ENCODE measurements at regions not wholly inside any gene's neighbourhood (a gene's known extent, or its start where the extent isn't known, plus 50 kb on each side); places are given as distances from the start of the nearest gene placed in this dataset.

DNA sequence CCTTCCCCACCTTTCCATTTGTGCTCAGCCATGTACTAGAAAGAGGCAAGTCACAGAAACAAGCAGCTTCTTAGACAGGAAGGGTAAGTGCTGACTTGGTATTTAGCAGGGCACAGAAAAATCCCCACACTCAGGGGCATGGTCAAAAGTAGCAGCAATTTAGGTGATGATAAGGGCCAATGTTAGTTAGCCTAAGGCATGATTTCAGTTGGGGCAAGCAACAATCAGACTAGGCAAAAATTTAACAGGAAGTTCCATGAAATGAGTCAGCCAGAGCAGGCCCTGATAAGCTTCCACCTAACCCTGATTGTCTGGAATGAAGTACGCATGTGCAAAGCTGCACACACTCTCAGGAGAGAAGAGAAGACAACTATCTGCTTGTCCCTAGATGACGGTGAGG, 423.4 kb upstream of the UBE2E2 start:
- ChIA-PET POLR2A (no interaction called here), CTCF (no interaction called here)

DNA sequence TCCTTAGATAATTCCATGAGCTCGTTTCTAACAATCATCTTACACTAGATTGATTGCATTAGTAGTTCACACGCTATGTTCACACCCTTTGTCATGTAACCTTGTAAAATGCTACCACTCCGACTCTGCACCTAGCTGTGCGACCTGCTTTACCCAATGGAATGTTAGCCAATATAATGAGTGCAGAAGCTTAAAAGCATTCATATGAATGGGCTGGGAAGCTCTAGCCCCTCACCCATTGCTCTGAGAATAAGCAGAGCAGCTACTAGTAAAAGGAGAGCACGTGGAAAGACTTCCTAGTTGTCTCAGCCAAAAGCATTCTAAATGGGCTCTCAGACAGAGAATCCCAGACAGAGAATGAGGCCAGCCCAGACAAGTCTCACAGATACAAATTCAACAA, 410.6 kb upstream of the UBE2E2 start:
- H3K4me3 ChIP-seq (ENCODE audit: low read depth, low read length), result no peak overlapping the region
- H3K36me3 ChIP-seq (ENCODE audit: control insufficient read depth in 2 of 2, insufficient read depth in 1 of 2, low read length in 2 of 2), result no peaks in the 10 kb centered on the region
- ChIA-PET POLR2A (no interaction called here), CTCF (interaction anchor here (0.6 to 0.7 kb wide), 2 partner anchors 100 to 283 kb away, joined by 3 read pairs; no protein-coding TSS in a partner anchor)
- no peaks in the 10 kb centered on the region for H3K9me3 ChIP-seq (ENCODE audit: control insufficient read depth, insufficient read depth, low read depth, low read length)
- no peaks in the 10 kb centered on the region for H3K4me1 ChIP-seq (ENCODE audit: control insufficient read depth, insufficient read depth, low read length)
- no peak overlapping the region for H3K27ac ChIP-seq (ENCODE audit: extremely low read depth, low read depth, low read length)
- TF ChIP-seq, protein P1, sequence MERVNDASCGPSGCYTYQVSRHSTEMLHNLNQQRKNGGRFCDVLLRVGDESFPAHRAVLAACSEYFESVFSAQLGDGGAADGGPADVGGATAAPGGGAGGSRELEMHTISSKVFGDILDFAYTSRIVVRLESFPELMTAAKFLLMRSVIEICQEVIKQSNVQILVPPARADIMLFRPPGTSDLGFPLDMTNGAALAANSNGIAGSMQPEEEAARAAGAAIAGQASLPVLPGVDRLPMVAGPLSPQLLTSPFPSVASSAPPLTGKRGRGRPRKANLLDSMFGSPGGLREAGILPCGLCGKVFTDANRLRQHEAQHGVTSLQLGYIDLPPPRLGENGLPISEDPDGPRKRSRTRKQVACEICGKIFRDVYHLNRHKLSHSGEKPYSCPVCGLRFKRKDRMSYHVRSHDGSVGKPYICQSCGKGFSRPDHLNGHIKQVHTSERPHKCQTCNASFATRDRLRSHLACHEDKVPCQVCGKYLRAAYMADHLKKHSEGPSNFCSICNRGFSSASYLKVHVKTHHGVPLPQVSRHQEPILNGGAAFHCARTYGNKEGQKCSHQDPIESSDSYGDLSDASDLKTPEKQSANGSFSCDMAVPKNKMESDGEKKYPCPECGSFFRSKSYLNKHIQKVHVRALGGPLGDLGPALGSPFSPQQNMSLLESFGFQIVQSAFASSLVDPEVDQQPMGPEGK (tag by site-specific recombination; IDR thresholded peaks at IDR 0.05), result no peak
- TF ChIP-seq ZFP37 (tag by site-specific recombination; IDR thresholded peaks at IDR 0.05) (no peak), ZNF561 (tag by site-specific recombination; IDR thresholded peaks at IDR 0.05; ENCODE audit: borderline replicate concordance) (no peak), ZNF514 (tag by site-specific recombination; IDR thresholded peaks at IDR 0.05) (no peak), ZNF473 (tag by site-specific recombination; IDR thresholded peaks at IDR 0.05) (no peak), ZNF596 (tag by site-specific recombination; IDR thresholded peaks at IDR 0.05) (no peak), HOXA7 (CRISPR knock-in tag; IDR thresholded peaks at IDR 0.05; ENCODE audit: borderline replicate concordance) (no peak), RBAK (tag by site-specific recombination; IDR thresholded peaks at IDR 0.05) (no peak), ZNF354C (tag by site-specific recombination; IDR thresholded peaks at IDR 0.05; ENCODE audit: borderline replicate concordance, low read depth) (no peak), ZBTB17 (tag by site-specific recombination; IDR thresholded peaks at IDR 0.05) (no peak), IKZF3 (tag by site-specific recombination; IDR thresholded peaks at IDR 0.05) (no peak), ZNF777 (tag by site-specific recombination; IDR thresholded peaks at IDR 0.05; ENCODE audit: borderline replicate concordance) (no peak)
- TF ChIP-seq, protein P2, sequence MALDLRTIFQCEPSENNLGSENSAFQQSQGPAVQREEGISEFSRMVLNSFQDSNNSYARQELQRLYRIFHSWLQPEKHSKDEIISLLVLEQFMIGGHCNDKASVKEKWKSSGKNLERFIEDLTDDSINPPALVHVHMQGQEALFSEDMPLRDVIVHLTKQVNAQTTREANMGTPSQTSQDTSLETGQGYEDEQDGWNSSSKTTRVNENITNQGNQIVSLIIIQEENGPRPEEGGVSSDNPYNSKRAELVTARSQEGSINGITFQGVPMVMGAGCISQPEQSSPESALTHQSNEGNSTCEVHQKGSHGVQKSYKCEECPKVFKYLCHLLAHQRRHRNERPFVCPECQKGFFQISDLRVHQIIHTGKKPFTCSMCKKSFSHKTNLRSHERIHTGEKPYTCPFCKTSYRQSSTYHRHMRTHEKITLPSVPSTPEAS (tag by site-specific recombination; IDR thresholded peaks at IDR 0.05), result no peak
- TF ChIP-seq, protein P3, sequence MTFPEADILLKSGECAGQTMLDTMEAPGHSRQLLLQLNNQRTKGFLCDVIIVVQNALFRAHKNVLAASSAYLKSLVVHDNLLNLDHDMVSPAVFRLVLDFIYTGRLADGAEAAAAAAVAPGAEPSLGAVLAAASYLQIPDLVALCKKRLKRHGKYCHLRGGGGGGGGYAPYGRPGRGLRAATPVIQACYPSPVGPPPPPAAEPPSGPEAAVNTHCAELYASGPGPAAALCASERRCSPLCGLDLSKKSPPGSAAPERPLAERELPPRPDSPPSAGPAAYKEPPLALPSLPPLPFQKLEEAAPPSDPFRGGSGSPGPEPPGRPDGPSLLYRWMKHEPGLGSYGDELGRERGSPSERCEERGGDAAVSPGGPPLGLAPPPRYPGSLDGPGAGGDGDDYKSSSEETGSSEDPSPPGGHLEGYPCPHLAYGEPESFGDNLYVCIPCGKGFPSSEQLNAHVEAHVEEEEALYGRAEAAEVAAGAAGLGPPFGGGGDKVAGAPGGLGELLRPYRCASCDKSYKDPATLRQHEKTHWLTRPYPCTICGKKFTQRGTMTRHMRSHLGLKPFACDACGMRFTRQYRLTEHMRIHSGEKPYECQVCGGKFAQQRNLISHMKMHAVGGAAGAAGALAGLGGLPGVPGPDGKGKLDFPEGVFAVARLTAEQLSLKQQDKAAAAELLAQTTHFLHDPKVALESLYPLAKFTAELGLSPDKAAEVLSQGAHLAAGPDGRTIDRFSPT (tag by site-specific recombination; IDR thresholded peaks at IDR 0.05), result no peak

More for the DNA sequence above, 423.4 kb upstream of the UBE2E2 start:
- Histone ChIP-seq H3K9me3 (ENCODE audit: control insufficient read depth, insufficient read depth, low read depth, low read length) (no peaks in the 10 kb centered on the region), H3K27ac (ENCODE audit: extremely low read depth, low read depth, low read length) (no peak overlapping the region), H3K4me3 (ENCODE audit: low read depth, low read length) (no peak overlapping the region), H3K36me3 (ENCODE audit: control insufficient read depth in 2 of 2, insufficient read depth in 1 of 2, low read length in 2 of 2) (no peaks in the 10 kb centered on the region), H3K4me1 (ENCODE audit: control insufficient read depth, insufficient read depth, low read length) (no peaks in the 10 kb centered on the region)
- TF ChIP-seq ZNF248 (tag by site-specific recombination; IDR thresholded peaks at IDR 0.05), result no peak
- TF ChIP-seq, protein P4, sequence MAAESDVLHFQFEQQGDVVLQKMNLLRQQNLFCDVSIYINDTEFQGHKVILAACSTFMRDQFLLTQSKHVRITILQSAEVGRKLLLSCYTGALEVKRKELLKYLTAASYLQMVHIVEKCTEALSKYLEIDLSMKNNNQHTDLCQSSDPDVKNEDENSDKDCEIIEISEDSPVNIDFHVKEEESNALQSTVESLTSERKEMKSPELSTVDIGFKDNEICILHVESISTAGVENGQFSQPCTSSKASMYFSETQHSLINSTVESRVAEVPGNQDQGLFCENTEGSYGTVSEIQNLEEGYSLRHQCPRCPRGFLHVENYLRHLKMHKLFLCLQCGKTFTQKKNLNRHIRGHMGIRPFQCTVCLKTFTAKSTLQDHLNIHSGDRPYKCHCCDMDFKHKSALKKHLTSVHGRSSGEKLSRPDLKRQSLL (tag by site-specific recombination; IDR thresholded peaks at IDR 0.05), result no peak
- no peak for TF ChIP-seq ZFHX2 (tag by site-specific recombination; conservative IDR thresholded peaks at IDR 0.05)
- TF ChIP-seq ZNF830 (tag by site-specific recombination; IDR thresholded peaks at IDR 0.05; ENCODE audit: low read depth), result no peak
- TF ChIP-seq, protein P5, sequence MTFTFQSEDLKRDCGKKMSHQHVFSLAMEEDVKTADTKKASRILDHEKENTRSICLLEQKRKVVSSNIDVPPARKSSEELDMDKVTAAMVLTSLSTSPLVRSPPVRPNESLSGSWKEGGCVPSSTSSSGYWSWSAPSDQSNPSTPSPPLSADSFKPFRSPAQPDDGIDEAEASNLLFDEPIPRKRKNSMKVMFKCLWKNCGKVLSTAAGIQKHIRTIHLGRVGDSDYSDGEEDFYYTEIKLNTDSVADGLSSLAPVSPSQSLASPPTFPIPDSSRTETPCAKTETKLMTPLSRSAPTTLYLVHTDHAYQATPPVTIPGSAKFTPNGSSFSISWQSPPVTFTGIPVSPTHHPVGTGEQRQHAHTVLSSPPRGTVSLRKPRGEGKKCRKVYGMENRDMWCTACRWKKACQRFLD (tag by site-specific recombination; IDR thresholded peaks at IDR 0.05), result no peak
- TF ChIP-seq, protein P6, sequence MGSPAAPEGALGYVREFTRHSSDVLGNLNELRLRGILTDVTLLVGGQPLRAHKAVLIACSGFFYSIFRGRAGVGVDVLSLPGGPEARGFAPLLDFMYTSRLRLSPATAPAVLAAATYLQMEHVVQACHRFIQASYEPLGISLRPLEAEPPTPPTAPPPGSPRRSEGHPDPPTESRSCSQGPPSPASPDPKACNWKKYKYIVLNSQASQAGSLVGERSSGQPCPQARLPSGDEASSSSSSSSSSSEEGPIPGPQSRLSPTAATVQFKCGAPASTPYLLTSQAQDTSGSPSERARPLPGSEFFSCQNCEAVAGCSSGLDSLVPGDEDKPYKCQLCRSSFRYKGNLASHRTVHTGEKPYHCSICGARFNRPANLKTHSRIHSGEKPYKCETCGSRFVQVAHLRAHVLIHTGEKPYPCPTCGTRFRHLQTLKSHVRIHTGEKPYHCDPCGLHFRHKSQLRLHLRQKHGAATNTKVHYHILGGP (tag by site-specific recombination; IDR thresholded peaks at IDR 0.05), result no peak
- TF ChIP-seq ZNF658 (tag by site-specific recombination; IDR thresholded peaks at IDR 0.05), result no peak
- no peak for TF ChIP-seq ZNF23 (tag by site-specific recombination; IDR thresholded peaks at IDR 0.05; ENCODE audit: borderline replicate concordance)
- TF ChIP-seq ZNF350 (tag by site-specific recombination; IDR thresholded peaks at IDR 0.05), result no peak
- no peak for TF ChIP-seq ZNF391 (tag by site-specific recombination; IDR thresholded peaks at IDR 0.05; ENCODE audit: borderline replicate concordance, low read depth)
- no peak for TF ChIP-seq GLI4 (tag by site-specific recombination; IDR thresholded peaks at IDR 0.05)
- TF ChIP-seq ZIC2 (tag by site-specific recombination; IDR thresholded peaks at IDR 0.05), result no peak
- TF ChIP-seq, protein P7, sequence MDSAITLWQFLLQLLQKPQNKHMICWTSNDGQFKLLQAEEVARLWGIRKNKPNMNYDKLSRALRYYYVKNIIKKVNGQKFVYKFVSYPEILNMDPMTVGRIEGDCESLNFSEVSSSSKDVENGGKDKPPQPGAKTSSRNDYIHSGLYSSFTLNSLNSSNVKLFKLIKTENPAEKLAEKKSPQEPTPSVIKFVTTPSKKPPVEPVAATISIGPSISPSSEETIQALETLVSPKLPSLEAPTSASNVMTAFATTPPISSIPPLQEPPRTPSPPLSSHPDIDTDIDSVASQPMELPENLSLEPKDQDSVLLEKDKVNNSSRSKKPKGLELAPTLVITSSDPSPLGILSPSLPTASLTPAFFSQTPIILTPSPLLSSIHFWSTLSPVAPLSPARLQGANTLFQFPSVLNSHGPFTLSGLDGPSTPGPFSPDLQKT (IDR thresholded peaks at IDR 0.05; ENCODE audit: borderline replicate concordance, low read depth, low read length), result no peak
- TF ChIP-seq ZNF140 (tag by site-specific recombination; IDR thresholded peaks at IDR 0.05), result no peak
- TF ChIP-seq ZNF19 (tag by site-specific recombination; IDR thresholded peaks at IDR 0.05; ENCODE audit: low read depth), result no peak
- no peak for TF ChIP-seq ZNF521 (tag by site-specific recombination; IDR thresholded peaks at IDR 0.05)
- no peak for TF ChIP-seq ZNF223 (tag by site-specific recombination; IDR thresholded peaks at IDR 0.05)

Measured in HEK293 (cell line).